ENCODE measurements at regions not wholly inside any gene's neighbourhood (a gene's known extent, or its start where the extent isn't known, plus 50 kb on each side); places are given as distances from the start of the nearest gene placed in this dataset.

DNA sequence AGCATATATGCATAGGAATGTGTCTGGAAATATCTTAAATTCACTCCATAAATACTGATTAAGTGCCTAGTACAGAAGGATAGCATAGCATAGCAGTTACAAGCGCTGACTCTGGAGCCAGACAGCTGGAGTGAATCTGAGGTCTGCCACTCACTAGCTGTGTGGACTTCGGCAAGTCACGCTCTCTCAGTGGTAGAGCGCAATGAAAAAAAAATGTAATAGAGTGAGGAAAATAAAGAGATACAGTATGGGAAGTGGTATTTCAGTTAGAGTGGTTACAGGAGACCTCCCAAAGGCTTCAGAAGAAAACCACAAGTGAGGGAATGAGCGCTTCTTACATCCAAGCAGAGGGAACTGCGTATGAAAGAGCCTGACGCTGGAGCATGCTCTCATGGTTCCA, 338.9 kb upstream of the PRMT6 start:
- Histone ChIP-seq H3K27ac (no peak overlapping the region), H3K4me3 (no peak overlapping the region)
- TF ChIP-seq, protein P1, sequence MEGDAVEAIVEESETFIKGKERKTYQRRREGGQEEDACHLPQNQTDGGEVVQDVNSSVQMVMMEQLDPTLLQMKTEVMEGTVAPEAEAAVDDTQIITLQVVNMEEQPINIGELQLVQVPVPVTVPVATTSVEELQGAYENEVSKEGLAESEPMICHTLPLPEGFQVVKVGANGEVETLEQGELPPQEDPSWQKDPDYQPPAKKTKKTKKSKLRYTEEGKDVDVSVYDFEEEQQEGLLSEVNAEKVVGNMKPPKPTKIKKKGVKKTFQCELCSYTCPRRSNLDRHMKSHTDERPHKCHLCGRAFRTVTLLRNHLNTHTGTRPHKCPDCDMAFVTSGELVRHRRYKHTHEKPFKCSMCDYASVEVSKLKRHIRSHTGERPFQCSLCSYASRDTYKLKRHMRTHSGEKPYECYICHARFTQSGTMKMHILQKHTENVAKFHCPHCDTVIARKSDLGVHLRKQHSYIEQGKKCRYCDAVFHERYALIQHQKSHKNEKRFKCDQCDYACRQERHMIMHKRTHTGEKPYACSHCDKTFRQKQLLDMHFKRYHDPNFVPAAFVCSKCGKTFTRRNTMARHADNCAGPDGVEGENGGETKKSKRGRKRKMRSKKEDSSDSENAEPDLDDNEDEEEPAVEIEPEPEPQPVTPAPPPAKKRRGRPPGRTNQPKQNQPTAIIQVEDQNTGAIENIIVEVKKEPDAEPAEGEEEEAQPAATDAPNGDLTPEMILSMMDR (IDR thresholded peaks at IDR 0.05), result no peak
- DNase-seq (ENCODE audit: low spot score), result no peak

DNA sequence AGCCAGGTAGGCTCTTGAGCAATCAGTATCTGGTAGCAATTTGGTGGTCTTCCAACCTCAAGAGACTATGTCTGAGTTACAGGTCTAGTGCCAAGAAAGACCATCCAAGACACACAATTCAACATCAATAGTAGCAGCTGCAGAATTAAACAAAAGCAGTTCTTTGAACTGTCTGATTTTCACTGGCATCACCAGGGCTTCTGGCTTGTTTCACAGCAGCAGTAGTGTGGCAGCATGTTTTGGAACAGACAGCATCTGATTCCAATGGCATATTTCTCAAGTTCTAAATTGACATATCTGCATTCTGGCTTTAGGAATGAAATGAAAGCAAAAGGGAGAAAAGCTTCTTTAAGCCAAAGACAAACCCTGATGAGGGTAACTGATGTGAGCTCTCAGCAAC, 334.7 kb upstream of the PRMT6 start:
- Histone ChIP-seq H3K4me3 (no peak overlapping the region), H3K27ac (no peak overlapping the region)
- no peak for DNase-seq (ENCODE audit: low spot score)
- TF ChIP-seq, protein P1 (IDR thresholded peaks at IDR 0.05), result no peak

DNA sequence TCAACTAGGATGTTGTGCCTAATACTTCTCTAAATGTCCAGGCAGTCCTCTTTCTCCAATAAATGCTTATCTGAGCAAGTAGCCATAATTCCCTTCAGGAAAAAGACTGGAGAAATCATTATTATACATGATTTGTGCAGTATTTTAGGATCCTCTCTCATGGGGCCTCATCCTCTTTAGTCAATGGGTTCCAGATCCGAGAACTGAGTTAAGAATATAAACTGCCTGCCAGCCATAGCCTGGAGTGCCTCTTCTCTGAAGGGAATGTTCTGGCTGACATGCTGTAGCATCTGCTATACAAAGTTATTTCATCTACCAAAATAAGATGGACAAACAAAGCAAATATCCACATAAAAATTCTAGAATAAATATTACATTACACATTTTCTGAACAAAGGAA, 334.0 kb upstream of the PRMT6 start:
- Histone ChIP-seq H3K4me3 (no peak overlapping the region), H3K27ac (no peak overlapping the region)
- no peak for DNase-seq (ENCODE audit: low spot score)
- TF ChIP-seq, protein P1 (IDR thresholded peaks at IDR 0.05), result no peak

DNA sequence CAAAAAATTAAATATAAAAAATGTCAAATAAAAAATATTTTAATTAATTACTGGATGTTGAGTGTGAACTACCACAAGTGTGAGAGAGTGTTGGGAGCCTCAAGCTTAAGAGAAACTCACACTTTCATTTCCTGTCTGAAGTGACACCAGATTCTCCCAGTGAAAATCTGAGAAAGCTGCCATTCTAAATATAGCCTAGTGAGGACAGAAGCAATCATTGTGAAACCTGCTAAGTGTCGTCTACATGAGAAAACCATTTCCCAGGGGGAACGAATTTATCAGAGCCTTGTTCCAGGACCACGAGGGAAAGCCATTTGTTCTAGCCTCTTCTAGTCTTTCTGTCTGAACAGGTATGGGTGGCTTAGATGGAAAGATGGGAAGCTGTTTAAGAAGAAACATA, 329.3 kb upstream of the PRMT6 start:
- DNase-seq (ENCODE audit: low spot score), result no peak
- H3K4me3 ChIP-seq, result no peak overlapping the region
- TF ChIP-seq, protein P1 (IDR thresholded peaks at IDR 0.05), result no peak
- H3K27ac ChIP-seq, result no peak overlapping the region

DNA sequence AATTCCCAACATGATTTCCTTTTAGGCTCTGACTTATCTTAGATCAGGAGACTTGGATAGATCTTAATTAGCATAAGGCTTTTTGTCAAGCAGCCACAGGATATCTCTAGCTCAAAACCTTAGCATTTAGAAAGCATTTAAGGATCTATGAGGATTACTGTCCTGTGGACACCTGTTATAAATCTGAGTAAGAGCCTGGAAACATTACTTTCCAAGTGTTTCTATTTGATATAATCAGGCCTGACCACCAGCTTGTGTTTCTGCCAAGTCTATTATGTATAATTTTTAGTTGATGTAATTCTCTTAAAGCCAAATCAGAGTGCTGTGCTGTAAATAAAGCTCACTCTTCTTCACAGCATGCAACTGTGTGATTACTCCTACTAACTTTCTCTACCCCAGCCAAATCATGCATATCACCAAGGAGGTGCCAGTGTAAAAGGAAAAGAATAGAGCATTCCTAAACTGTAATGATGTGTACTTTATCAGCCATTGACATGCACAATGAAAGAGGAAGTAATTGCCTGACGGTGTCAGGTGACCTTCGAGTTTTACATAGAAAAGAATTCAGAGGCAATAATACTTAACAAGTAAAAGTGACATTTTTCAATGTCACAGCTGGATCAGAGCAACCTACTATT, 309.9 kb upstream of the PRMT6 start:
- H3K27ac ChIP-seq, result no peak overlapping the region
- no peak overlapping the region for H3K4me3 ChIP-seq
- TF ChIP-seq, protein P1 (IDR thresholded peaks at IDR 0.05), result no peak
- DNase-seq (ENCODE audit: low spot score), result no peak

DNA sequence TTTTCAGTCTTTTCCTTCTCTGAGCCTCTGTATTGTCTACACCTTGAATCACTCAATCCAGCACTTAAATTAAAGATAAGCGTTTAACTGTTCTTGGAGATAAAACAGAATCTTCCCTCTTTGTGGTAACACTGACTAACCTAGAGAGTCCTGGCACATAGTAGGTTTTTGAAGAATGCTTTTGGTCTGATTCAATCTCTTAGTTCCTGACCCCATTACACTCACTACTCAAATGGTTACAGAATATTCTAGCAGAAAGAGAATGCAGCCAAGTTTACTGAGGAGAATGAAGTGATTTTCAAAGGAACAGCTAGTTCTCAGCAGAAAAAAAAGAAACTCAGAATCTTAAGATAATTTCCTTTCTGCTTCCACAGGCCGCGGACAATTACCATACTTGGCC, 309.2 kb upstream of the PRMT6 start:
- DNase-seq (ENCODE audit: low spot score), result no peak
- no peak overlapping the region for H3K27ac ChIP-seq
- TF ChIP-seq, protein P1 (IDR thresholded peaks at IDR 0.05), result no peak

DNA sequence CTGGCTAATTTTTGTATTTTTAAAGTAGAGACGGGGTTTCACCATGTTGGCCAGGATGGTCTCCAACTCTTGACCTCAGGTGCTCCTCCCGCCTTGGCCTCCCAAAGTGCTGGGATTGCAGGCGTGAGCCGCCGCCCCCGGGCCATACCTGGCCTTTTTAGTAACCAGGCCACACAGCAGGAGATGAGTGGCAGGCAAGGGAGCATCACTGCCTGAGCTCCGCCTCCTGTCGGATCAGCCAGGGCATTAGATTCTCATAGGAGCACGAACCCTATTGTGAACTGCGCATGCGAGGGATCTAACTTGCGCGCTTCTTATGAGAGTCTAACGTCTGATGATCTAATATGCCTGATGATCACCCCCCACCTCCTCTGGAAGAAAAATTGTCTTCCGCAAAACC, 308.7 kb upstream of the PRMT6 start:
- Histone ChIP-seq H3K4me3 (no peak overlapping the region), H3K27ac (no peak overlapping the region)
- TF ChIP-seq, protein P1 (IDR thresholded peaks at IDR 0.05), result no peak
- DNase-seq (ENCODE audit: low spot score), result no peak

More for the DNA sequence above, 309.2 kb upstream of the PRMT6 start:
- no peak overlapping the region for H3K4me3 ChIP-seq

Measured in coronary artery (tissue), 2 donors.